ENCODE measurements at regions not wholly inside any gene's neighbourhood (a gene's known extent, or its start where the extent isn't known, plus 50 kb on each side); places are given as distances from the start of the nearest gene placed in this dataset.

GRCh38 chr6:93036835-93037234 is 382.5 kb downstream of the EPHA7 start:
- peaks cover 0 to 3% (median 0%) of the 10 kb centered on the region in 4 experiments; a peak in 2 of 8 replicates for H3K36me3 ChIP-seq (ENCODE audit: control insufficient read depth in 2 of 4, insufficient read depth in 4 of 4, low read length in 3 of 4)
- 0 out of 2 replicates have a peak overlapping the region, but pooled peaks have one; percentile 62 for H2AFZ ChIP-seq (ENCODE audit: low read length)
- H3K56ac ChIP-seq (replicated peaks; ENCODE audit: insufficient read length, low read depth, low read length): no peak overlapping the region
- no peak overlapping the region for H2BK120ac ChIP-seq (replicated peaks; ENCODE audit: low read depth, low read length)
- H2BK5ac ChIP-seq (ENCODE audit: low read depth, low read length): peak overlapping the region; percentile 49; the same call in 1 of the 2 replicates
- ChIA-PET CTCF (ENCODE audit: partially characterized antibody) (interaction anchor here (0.7 to 2.8 kb wide), 13 partner anchors 10 to 410 kb away, joined by 3 to 16 read pairs (median 3); no protein-coding TSS in a partner anchor), POLR2A (ENCODE audit: partially characterized antibody) (no interaction called here)
- FAIRE-seq: peak; percentile 13
- H3K27ac ChIP-seq (ENCODE audit: low read depth, low read length): no peak overlapping the region
- peaks cover 8 to 15% of the 10 kb centered on the region in 2 experiments for H3K9me3 ChIP-seq (ENCODE audit: insufficient read depth in 2 of 2, low read depth in 1 of 2, low read length in 1 of 2)
- H3K9ac ChIP-seq (replicated peaks in 1 of 4; ENCODE audit: extremely low read depth in 1 of 4, low read depth in 3 of 4, low read length in 3 of 4): no peak overlapping the region
- H3K4ac ChIP-seq (replicated peaks; ENCODE audit: insufficient read length, low read depth, low read length): no peak overlapping the region
- H3K4me3 ChIP-seq (ENCODE audit: extremely low read depth in 1 of 4, insufficient read depth in 2 of 4, low read depth in 3 of 4, low read length in 4 of 4): no peak overlapping the region
- H3K27me3 ChIP-seq (replicated peaks in 1 of 4; ENCODE audit: control insufficient read depth in 3 of 4, extremely low read depth in 1 of 4, insufficient read depth in 3 of 4, low read length in 3 of 4): no peaks in the 10 kb centered on the region
- no peaks in the 10 kb centered on the region for H4K20me1 ChIP-seq (replicated peaks in 1 of 2; ENCODE audit: control insufficient read depth in 1 of 2, insufficient read depth in 2 of 2, low read length in 2 of 2)
- H3K23me2 ChIP-seq (ENCODE audit: low read depth, low read length): no peaks in the 10 kb centered on the region
- no peaks in the 10 kb centered on the region; a peak in 1 of 7 replicates for H3K4me1 ChIP-seq (replicated peaks in 1 of 4; ENCODE audit: control insufficient read depth in 3 of 4, insufficient read depth in 4 of 4, low read length in 3 of 4)
- H3K14ac ChIP-seq (ENCODE audit: insufficient read length): no peak overlapping the region
- WGBS, 2 experiments (ENCODE audit: extremely low coverage in 1 of 2, insufficient coverage in 1 of 2, insufficient read length in 1 of 2, insufficient replicate concordance in 2 of 2, low coverage in 1 of 2, low lambda C conversion rate in 2 of 2, missing lambda C conversion rate in 1 of 2): 75% methylated on average over 1 of the region's 1 CpG; no CpG with 5 or more reads in 1 of the 2 experiments
- no peak overlapping the region for H4K91ac ChIP-seq (replicated peaks; ENCODE audit: insufficient read length, low read length)
- no peak overlapping the region for H4K8ac ChIP-seq (ENCODE audit: extremely low read depth, insufficient read depth, low read length)
- H3K79me1 ChIP-seq (ENCODE audit: low read depth, low read length): no peaks in the 10 kb centered on the region
- H3K79me2 ChIP-seq (ENCODE audit: control insufficient read depth in 1 of 2, insufficient read depth in 2 of 2, low read length in 2 of 2): no peaks in the 10 kb centered on the region
- H4K5ac ChIP-seq (ENCODE audit: insufficient read length, low read depth, low read length): peak overlapping the region; percentile 18
- H2AK5ac ChIP-seq (ENCODE audit: low read depth, low read length): peak overlapping the region; percentile 86; the same call in 1 of the 2 replicates
- H3K23ac ChIP-seq (ENCODE audit: insufficient read length): no peak overlapping the region
- no peak overlapping the region for H2BK15ac ChIP-seq (ENCODE audit: low read length)
- no peak overlapping the region for H3K4me2 ChIP-seq (ENCODE audit: insufficient read depth in 1 of 2, low read depth in 2 of 2, low read length in 2 of 2)
- no peak overlapping the region; the same call in 1 of the 2 replicates for H3K18ac ChIP-seq (ENCODE audit: extremely low read depth, low read length)
- no peak for DNase-seq (ENCODE audit: low read depth in 1 of 2, low spot score in 2 of 2)
- H2BK12ac ChIP-seq (ENCODE audit: low read depth, low read length): peak overlapping the region; percentile 95; the same call in 1 of the 2 replicates
- no peak overlapping the region for H2BK20ac ChIP-seq (ENCODE audit: low read length)
- TF ChIP-seq POLR2AphosphoS5 (IDR thresholded peaks at IDR 0.05; ENCODE audit: low read depth, low read length) (no peak), BRCA1 (IDR thresholded peaks at IDR 0.05; ENCODE audit: low read depth, low read length) (no peak), KDM1A (IDR thresholded peaks at IDR 0.05; ENCODE audit: borderline replicate concordance, low read length) (no peak), GABPA (IDR thresholded peaks at IDR 0.05; ENCODE audit: borderline replicate concordance, insufficient read depth, low read length) (no peak), RAD21 (IDR thresholded peaks at IDR 0.05 in 1 of 2, conservative IDR thresholded peaks at IDR 0.05 in 1 of 2; ENCODE audit: low read depth in 2 of 2, low read length in 2 of 2) (peak; percentile 84 to 87), SRF (IDR thresholded peaks at IDR 0.05; ENCODE audit: low read depth, low read length) (no peak), CTCF (IDR thresholded peaks at IDR 0.05; ENCODE audit: control extremely low read depth in 1 of 3, insufficient read depth in 1 of 3, low read depth in 1 of 3, low read length in 3 of 3) (peak in 2 of 3 experiments; percentile 41 to 62; a peak in 2 of 4 replicates), SP2 (IDR thresholded peaks at IDR 0.05; ENCODE audit: low read length) (no peak), ATF3 (IDR thresholded peaks at IDR 0.05; ENCODE audit: insufficient read depth, low read depth, low read length) (no peak), EZH2 (IDR thresholded peaks at IDR 0.05; ENCODE audit: low read depth, low read length, severe bottlenecking) (no peak)

Data from H1 (cell line).